NCI-H128 (cell line): ENCODE measurements at regions not wholly inside any gene's neighbourhood (a gene's known extent, or its start where the extent isn't known, plus 50 kb on each side); places are given as distances from the start of the nearest gene placed in this dataset.

Experiments used
- DNase-seq: peaks from one replicate; lab custom pipeline; 2025; ENCODE audit not compliant: unreplicated experiment; lab: John Stamatoyannopoulos, UW

GRCh38 chr1:68551459-68551858, 54.6 kb upstream of the DEPDC1 start:
- DNase-seq: no peak

GRCh38 chr1:68558321-68559026, 61.6 kb upstream of the DEPDC1 start:
- no peak for DNase-seq

- no peak for DNase-seq
Observed at GRCh38 chr1:68565923-68566322, 69.0 kb upstream of the DEPDC1 start.

- DNase-seq: no peak
Observed at GRCh38 chr1:68570871-68571270, 74.0 kb upstream of the DEPDC1 start.

GRCh38 chr1:68571454-68572235, 74.8 kb upstream of the DEPDC1 start:
- DNase-seq: no peak

- no peak for DNase-seq
Observed at GRCh38 chr1:68585351-68585750, 88.5 kb upstream of the DEPDC1 start.

- no peak for DNase-seq
Observed at GRCh38 chr1:68586766-68587165, 89.9 kb upstream of the DEPDC1 start.

GRCh38 chr1:68588304-68588703, 91.4 kb upstream of the DEPDC1 start:
- DNase-seq: no peak

- DNase-seq: no peak
Observed at GRCh38 chr1:68590473-68590872, 93.6 kb upstream of the DEPDC1 start.

- no peak for DNase-seq
Observed at GRCh38 chr1:68594851-68595250, 98.0 kb upstream of the DEPDC1 start.

- DNase-seq: no peak
Observed at GRCh38 chr1:68600049-68600661, 103.3 kb upstream of the DEPDC1 start.

GRCh38 chr1:68608289-68608688, 111.4 kb upstream of the DEPDC1 start:
- DNase-seq: no peak

GRCh38 chr1:68615312-68615711, 118.4 kb upstream of the DEPDC1 start:
- DNase-seq: no peak

- no peak for DNase-seq
Observed at GRCh38 chr1:68617942-68618341, 121.1 kb upstream of the DEPDC1 start.

- DNase-seq: no peak
Observed at GRCh38 chr1:68620571-68620970, 123.7 kb upstream of the DEPDC1 start.

GRCh38 chr1:68623700-68624099, 126.8 kb upstream of the DEPDC1 start:
- DNase-seq: no peak

- DNase-seq: no peak
Observed at GRCh38 chr1:68624233-68624632, 127.4 kb upstream of the DEPDC1 start.

GRCh38 chr1:68625624-68626023, 128.7 kb upstream of the DEPDC1 start:
- DNase-seq: no peak

- no peak for DNase-seq
Observed at GRCh38 chr1:68633141-68633919, 136.4 kb upstream of the DEPDC1 start.

- DNase-seq: no peak
Observed at GRCh38 chr1:68644504-68644903, 147.6 kb upstream of the DEPDC1 start.

- DNase-seq: no peak
Observed at GRCh38 chr1:68651115-68651514, 154.2 kb upstream of the DEPDC1 start.
